AG09319 (cell line): ENCODE measurements at regions not wholly inside any gene's neighbourhood (a gene's known extent, or its start where the extent isn't known, plus 50 kb on each side); places are given as distances from the start of the nearest gene placed in this dataset.
"Not testable (repeated sequence)": the region's sequence is repeated elsewhere in the genome, so short reads cannot be mapped to it uniquely, and the experiment has no call there.

Experiments used
- DNase-seq: peaks from one replicate; pipeline ENCODE4 v3.0.0-alpha.2; 2010; ENCODE audit warnings: low read depth; ENCODE audit errors: extremely low read depth
- TF ChIP-seq, protein P1 (sequence below): IDR thresholded peaks from 2 replicates; pipeline ENCODE4 v1.5.1; 2011; ENCODE audit warnings: low read depth, mild to moderate bottlenecking, inconsistent platforms, low read length, moderate library complexity

DNA sequence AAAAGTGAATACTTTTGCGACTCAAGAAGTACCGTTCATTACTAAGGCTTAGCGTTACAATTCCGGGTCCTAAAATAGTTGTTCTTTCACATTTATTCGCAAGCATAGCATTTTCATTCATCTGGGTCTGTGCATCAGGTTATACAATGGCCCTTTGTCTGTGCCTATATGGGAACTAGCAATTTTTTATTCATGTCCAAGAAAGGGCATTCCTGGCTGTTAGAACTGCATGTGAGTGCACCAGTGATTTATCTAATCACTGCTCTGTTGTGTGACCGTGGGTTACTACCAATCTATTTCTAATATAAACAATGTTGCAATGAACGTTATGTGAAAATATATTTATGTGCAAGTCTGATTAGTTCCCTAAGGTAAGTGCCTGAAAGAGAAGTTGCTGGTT lies 63.8 kb downstream of the SPANXA1 start:
- DNase-seq: not testable (repeated sequence)

DNA sequence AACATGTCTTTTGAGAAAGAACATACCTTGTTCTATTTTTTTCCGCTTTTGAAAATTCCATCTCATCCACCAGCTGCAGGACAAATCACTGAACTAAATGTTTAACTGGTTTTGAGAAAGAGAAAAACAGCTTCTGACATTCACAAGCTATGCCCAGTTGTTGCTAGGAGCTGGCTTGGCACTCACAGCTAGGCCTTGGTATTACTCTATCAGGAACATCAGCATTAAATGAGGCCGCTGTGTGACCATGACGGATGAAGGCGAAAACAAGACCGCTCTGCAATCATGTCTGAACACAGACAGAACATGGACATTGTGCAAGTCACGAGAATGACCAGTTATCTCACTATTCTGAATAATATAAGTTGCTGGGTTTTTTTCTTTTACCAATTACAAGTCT lies 108.8 kb downstream of the SPANXA1 start:
- not testable (repeated sequence) for DNase-seq

DNA sequence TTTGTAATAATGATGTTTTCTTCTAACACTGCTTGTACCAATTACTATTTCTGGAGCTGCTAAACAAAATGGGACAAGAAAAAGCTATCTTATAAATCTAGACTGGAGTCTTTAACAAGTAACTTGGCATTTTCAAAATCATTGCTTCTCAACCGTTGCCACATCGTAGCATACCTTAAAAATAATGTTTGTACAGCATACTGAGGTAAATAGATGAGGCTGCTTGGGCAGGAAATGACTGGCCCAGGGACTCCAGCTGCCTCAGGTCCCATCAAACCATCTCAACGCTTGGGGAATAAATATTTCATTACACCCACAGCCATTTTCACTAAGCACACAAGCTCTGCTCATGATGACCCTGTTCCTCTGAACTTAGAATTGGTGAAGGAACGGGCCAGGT lies 115.1 kb downstream of the SPANXA1 start:
- DNase-seq: no peak

DNA sequence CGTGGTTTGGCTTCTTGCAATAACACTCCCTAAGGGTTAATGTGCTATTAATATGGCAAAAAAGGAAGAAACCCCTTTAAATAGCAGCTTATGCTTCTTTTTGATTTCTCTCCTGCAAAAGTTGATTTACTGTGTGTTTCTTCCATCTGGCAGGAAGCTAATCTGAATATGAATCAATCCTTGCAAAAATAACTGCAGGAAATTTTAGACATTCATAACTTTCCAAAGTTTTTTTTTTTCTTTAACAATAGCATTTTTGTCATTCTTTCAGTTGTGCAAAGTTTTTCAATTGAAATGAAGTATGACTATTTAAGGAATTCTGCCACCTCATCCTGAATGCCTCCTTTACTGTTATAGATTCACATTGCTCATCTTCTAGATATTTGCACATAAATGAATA lies 115.6 kb downstream of the SPANXA1 start:
- no peak for DNase-seq
- TF ChIP-seq, protein P1, sequence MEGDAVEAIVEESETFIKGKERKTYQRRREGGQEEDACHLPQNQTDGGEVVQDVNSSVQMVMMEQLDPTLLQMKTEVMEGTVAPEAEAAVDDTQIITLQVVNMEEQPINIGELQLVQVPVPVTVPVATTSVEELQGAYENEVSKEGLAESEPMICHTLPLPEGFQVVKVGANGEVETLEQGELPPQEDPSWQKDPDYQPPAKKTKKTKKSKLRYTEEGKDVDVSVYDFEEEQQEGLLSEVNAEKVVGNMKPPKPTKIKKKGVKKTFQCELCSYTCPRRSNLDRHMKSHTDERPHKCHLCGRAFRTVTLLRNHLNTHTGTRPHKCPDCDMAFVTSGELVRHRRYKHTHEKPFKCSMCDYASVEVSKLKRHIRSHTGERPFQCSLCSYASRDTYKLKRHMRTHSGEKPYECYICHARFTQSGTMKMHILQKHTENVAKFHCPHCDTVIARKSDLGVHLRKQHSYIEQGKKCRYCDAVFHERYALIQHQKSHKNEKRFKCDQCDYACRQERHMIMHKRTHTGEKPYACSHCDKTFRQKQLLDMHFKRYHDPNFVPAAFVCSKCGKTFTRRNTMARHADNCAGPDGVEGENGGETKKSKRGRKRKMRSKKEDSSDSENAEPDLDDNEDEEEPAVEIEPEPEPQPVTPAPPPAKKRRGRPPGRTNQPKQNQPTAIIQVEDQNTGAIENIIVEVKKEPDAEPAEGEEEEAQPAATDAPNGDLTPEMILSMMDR: no peak

More for the DNA sequence above, 115.1 kb downstream of the SPANXA1 start:
- TF ChIP-seq, protein P1: no peak

DNA sequence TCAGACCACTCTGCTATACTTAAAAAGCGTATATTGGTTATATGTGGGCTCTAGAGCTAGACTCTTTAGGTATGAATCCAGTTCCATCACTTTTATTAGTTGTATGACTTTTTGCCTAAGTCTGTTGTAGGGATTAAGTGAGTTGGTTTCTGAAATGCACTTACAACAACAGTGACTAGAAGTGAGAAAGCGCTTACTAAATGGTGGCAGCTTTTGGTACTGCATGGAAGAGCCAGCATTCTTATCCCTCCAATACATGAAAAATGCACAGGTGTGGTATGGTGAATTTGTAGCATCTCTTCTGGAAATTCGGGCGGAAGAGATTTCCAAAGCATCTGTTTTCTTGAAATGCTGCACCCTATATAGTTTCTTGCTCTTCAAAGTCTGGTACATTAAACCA lies 117.1 kb downstream of the SPANXA1 start:
- TF ChIP-seq, protein P1: no peak
- DNase-seq: no peak

DNA sequence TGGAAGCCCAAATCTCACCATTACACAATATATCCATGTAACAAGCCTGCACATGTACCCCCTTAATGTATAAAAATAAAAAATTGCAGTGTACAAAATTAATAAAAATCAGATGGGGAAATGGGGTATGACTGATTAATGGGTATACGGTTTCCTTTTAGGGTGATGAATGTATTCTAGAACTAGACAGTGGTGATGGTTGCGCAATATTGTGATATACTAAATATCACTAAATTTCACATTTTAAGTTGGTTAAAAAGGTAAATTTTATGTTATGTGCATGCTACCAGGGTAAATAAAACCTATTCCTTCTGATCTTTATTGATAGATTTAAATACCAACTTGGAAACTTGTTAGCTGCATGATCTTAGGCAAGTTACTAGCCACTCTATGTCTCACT lies 129.4 kb downstream of the SPANXA1 start:
- no peak for DNase-seq
- TF ChIP-seq, protein P1: no peak

DNA sequence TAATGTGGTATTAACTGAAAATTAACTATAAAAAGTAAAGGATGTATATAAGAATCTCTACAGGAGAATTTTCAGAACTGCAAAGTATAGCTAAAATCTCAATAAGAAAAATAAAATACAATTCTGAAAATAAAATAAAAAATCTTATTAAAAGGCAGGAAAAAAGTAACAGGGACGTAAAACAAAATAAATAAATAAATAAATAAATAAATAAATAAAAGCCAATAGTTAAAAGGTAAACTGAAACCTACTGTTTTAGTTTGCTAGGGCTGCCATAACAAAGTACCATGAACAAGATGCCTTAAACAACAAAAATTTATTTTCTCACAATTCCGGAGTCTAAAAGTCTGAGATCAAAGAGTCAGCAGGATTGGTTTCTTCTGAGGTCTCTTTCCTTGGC lies 140.6 kb downstream of the SPANXA1 start:
- TF ChIP-seq, protein P1: no peak
- no peak for DNase-seq

DNA sequence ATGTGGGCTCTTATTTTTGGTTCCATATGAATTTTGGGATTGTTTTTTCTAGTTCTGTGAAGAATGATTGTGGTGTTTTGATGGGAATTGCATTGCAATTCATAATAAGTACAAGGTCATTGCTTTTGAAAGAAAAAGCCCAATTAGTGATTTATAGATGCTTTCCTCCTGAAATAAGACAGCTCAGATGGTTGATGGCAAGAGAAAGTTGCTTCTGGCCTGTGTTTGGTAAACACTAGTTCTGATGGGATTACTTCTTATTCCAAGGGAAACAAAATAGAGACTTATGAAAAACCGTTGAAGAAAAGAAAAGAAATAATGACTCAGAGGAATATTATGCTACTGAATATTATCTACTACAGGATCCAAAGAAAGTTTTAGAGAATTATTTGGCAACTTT lies 144.9 kb downstream of the SPANXA1 start:
- TF ChIP-seq, protein P1: no peak
- DNase-seq: no peak

DNA sequence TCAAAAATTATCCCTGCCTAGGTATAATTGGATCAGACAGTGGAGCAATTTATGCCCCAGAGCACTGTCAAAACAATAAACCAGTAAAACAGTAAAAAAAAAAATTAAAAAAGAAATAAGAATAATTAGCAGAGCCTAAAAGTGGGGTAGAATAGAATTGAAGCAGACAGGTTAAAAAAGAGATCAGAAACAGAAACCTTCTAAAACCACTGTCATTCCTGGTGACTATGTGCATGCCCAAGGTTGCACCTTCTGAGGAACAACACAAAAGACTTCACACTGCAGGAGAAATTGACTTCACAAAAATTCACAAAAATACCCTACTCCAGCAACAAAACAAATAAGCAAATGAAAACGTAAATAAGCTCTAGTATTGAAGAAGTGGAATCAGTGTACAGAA lies 168.6 kb downstream of the SPANXA1 start:
- DNase-seq: no peak
- TF ChIP-seq, protein P1: no peak
